ENCODE measurements at regions not wholly inside any gene's neighbourhood (a gene's known extent, or its start where the extent isn't known, plus 50 kb on each side); places are given as distances from the start of the nearest gene placed in this dataset.

DNA sequence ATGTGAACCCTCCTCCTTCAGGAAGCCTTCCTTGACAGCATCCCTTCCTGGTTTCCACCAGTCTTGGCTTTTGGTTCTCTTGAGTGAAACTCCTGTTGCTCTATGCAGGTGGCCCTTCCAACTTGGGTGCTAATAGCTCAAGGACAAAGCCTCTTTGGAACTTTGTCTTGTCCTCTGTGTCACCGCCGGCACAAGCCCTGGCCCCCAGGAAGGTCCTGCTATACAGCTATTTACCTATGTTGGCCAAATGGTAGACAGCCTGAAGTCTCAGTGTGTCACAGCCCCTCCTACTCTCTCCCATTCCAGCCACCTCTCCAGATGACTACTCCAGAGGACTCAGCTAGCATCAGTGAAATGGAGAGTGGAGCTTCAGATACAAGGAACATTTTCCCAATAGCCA lies 94.7 kb upstream of the ZNF618 start:
- no peak for DNase-seq (ENCODE audit: low read depth in 3 of 3, low spot score in 1 of 3)

DNA sequence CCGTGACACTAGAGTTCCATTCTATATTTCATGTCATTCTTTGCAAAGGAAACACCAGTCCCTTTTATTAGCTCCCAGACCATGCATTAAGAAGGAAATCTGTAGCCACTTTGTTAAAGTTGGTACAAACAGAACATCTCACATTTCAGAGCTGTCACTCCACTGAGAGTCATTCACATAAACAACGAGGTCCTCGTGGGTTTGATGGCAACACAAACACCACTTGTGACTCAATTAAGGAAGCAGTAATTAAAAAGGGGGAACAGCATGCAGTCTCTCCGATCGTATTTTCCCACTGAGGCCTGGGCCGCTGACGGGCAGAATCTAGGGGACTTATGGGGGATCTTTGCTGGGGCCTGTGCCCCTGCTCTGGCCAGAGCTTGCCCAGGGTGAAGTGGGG lies 94.2 kb upstream of the ZNF618 start:
- no peak for DNase-seq (ENCODE audit: low read depth in 3 of 3, low spot score in 1 of 3)

DNA sequence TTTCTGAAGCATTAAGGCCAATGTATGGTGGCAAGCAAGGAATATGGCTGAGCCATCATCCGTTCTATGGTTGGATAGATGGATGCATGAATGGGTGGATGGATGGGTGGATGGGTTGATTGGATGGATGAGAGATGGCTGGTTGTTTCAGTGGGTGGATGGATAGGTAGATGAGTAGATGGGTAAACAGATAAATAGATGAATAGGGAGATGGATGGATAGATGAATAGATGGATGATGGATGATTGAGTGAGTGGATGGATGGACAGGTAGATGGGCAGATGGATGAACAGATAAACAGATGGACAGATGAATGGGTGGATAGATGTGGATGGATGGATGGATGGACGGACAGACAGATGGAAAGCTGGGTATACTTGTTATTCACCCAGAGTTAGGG lies 92.6 kb upstream of the ZNF618 start:
- no peak for DNase-seq (ENCODE audit: low read depth in 3 of 3, low spot score in 1 of 3)

DNA sequence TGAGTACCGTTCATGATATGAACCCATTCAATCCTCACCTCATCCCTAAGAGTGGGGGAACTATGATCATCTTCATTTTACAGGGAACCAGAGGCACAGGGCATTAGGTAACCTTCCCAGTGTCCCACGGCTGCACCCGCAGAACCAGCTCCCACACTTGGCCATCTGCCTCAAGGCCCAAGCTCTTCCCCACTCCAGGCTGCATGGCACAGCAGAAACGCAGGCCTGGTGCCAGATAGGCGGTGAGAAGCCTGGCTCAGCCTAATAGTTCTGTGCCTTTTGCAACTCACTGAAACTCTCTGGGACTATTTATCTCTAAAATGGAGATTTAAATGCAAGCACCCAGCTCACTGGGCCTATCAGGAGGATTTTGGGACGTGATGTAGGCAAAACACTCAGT lies 90.8 kb upstream of the ZNF618 start:
- no peak for DNase-seq (ENCODE audit: low read depth in 3 of 3, low spot score in 1 of 3)

DNA sequence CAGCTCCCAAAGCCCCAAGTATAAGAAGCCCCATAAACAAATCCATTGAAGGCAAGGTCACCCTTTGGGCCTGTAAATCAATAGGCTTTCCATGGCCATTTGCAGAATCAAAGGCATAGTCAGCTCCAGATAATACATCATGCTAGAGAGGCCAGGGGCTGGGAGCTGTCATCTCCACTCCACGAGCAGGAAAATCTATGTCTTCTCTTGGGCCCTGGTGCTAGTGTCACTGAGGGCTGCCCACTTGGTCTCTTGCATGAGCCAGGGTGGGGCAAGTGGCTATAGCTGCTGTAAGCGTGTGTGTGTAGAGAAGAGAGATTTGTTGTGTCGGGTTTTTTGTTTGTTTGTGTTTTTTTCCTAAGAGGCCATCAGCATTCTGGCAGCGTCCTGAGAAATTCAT lies 90.0 kb upstream of the ZNF618 start:
- DNase-seq (ENCODE audit: low read depth in 3 of 3, low spot score in 1 of 3) = no peak

DNA sequence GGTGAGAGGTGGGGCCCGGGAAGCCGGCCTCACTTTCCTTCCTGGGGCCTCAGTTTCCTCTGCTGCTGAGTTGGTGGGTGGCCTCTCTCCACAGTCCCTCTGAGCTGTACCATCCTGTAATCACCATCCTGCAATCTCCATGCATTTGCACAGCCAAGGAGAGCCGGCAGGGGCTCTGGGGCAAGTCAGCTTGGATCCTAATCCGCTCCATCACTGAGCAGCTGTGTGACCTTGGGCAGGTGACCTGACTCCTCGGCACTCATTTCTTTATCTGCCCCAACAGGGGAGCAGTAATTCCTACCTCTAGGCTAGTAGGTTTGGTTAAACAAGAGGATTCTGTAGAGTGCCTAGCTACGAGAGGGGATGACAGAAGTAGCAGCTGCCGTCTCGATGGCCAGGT lies 88.2 kb upstream of the ZNF618 start:
- no peak for DNase-seq (ENCODE audit: low read depth in 3 of 3, low spot score in 1 of 3)

DNA sequence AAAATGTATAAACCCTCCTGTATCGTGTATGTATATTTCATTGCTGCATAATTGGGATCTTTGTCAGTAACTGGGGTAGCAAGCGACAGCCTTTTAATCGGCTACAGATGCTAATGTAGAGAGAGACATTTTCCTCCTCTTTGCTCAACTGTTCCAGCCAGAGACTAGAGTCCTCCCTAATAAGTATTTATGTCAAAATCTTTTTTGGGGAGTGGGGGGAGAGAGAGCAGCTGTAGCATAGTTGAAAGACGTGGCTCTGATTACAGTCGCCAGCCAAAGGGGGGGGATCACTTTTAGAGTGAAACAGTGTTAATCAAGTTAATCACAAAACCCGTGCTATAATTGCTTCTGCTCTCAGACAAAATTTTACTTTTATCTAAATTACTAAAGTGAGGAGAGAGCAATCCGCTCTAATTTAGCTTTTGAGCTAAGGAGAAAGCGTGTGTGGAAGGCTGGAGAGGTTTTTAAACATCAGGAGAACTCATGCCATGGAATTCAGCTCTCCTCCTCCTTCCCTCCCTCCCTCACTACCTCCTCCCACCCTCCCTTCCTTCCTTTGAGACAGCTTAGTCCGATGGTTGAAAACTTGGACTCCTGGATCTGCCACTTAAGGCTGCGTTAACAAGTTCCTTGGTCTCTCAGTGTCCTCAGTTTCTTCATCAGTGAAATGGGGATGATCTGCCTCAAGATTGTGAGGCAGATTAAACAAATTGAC lies 87.3 kb upstream of the ZNF618 start:
- no peak for DNase-seq (ENCODE audit: low read depth in 3 of 3, low spot score in 1 of 3)

DNA sequence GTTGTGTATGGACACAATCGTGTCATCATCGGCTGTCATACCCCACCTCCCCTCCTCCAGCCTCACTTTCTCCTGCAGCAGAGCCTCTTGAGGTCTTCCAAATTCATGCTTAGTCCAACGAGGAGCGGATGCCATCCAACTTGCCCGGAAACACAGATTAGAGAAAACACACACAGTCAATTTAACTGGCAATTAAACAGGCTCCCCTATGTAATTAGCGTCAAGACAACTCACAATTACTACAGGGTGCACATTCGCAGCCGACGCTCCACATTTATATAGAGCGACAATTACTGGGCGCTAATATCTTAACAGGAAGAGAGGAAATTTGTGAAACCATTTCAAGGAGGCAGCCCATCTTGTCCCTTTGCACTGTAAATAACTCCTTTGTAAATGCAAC lies 86.0 kb upstream of the ZNF618 start:
- DNase-seq (ENCODE audit: low read depth in 3 of 3, low spot score in 1 of 3) = no peak

DNA sequence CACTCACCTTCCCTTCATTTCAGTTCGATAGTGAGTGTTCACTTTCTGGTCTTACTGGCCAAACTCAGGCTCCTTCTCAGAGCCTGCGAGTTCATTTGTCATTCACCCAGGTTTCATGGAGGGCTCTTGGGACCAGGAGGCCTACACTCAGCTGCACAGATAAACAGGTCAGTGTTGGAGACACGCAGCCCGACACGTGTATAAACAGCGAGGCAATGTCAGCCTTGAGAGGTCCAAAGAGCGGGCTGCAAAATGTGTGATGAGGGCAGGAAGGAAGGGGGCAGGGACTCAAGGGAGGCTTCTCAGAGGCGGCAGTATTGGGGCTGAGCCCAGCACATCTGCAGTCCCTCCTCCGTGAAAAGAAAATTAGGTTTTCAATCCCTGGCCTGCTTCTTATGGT lies 82.6 kb upstream of the ZNF618 start:
- no peak for DNase-seq (ENCODE audit: low read depth in 3 of 3, low spot score in 1 of 3)

DNA sequence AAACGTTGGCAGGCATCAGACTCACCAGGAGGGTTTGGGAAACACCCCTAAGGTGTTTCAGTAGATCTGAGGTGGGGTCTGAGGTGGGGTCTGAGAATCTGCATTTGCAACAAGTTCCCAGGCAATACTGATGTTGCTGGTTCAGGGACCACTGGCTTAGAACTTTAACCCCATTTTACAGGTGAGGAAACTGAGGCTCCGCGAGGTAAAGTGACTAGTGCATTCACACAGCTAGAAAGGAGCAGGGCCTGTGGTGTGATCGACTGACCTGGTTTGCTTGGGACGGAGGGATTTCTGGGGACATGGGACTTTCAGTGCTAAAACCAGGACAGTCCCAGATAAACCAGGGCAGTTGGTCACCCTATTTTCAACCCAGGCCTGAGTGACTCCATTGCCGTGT lies 81.4 kb upstream of the ZNF618 start:
- no peak for DNase-seq (ENCODE audit: low read depth in 3 of 3, low spot score in 1 of 3)

DNA sequence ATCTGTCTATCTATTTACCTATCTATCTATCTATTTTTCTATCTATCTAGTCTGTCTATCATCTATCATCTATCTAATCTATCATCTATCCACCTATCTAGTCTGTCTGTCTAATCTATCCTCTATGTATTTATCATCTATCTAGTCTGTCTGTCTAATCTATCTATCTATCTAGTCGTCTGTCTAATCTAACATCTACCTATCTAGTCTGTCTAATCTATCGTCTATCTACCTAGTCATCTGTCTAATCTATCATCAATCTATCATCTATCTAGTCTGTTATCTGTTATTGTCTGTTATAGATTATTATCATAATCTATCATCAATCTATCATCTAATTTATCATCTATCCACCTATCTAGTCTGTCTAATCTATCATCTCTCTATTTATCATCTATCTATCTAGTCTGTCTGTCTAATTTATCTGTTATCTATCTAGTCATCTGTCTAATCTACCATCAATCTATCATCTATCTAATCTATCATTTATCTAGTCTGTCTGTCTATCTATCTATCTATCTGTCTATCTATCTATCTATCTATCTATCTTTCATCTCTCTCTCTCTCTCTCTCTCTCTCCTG lies 80.2 kb upstream of the ZNF618 start:
- DNase-seq (ENCODE audit: low read depth in 3 of 3, low spot score in 1 of 3) = no peak

DNA sequence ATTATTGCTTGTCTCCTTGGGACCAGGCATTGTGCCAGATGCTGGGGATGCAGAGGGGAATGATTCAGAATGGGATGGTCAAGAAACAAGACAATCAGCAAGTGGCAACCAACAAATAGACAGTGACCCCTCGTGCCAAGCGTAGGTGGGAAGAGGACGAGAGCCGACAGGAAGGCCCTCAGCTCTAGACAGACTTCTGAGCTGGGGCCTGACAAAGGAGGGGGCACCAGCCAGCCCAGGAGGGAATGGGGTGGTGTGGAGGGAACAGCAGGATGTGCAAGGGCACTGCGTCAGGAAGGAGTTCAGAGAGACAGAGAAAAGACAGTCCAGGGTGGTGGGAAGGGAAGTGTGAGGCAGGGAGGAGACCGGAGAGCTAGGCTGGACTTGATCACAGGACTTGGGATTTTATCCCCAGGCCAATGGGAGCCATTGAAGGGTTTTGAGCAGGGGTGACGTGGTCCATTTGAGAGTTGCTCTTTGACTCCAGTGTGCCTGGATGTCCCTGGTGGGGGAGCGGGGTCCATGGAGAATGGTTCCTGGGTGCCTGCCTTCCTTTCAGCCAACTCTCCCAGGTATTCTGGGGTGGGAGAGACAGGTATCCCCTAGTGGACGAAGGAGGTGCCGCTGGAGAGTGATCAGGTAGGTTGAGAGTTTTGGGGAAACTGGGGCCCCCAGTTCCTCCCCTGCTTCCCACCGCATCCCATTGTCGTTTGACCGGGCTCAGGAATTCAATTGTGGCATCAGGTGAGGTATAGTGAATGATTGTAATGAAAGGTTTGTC lies 79.3 kb upstream of the ZNF618 start:
- no peak for DNase-seq (ENCODE audit: low read depth in 3 of 3, low spot score in 1 of 3)

DNA sequence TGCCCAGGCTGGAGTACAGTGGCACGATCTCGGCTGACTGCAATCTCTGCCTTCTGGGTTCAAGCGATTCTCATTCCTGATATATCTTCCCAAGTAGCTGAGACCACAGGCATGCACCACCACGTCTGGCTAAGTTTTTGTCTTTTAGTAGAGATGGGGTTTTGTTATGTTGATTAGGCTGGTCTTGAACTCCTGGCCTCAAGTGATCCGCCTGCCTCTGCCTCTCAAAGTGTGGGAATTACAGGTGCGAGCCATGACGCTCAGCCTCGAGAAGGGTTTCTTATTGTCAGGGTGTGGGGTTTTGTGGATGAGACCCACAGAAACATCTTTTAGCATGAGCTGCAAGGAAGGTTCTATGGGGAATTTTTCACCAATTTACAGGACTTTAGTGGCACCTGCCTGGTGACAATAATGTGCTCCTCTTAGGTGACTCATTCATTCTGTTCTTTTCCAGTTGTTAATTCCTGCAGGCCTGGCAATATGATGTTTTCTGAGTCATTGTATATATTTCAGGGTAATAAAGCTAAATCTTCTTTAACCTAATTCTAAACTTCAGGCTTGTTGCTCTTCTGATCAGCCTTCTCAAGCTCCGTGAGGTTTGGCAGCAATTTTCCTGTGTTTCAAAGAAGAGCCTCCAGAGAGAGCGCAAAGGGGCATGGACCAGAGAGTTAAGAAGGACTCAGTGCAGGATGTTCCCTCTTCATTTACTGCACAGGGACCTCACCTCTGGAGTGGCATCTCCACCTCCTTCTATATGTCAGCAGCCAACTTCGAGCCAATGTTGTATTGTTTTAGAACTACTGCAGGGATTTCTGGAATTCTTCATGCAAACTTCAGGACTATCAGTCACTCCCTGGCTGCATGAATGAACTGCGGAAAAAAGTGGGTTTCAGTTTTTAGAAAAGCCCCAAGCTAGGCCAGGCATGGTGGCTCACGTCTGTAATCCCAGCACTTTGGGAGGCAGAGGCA lies 77.8 kb upstream of the ZNF618 start:
- no peak for DNase-seq (ENCODE audit: low read depth in 3 of 3, low spot score in 1 of 3)

DNA sequence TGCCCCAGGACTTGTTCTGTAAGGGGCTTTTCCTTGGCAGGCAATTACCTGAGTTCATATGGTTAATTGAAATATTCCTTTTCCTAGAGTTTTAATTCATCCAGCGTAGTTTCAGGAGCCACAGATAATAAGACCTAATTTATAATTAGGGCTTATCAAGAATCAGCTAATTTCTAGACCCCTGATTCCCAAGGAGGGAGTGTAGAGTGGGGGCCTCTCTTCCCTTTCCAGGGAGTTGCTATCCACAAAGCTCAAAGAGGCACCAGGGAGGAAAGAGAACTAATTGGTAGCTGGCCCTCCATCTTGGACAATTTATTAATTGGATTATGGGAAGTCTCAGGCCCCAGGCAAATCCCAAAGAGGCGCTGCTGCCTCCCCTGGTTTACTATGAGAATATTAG lies 75.8 kb upstream of the ZNF618 start:
- DNase-seq (ENCODE audit: low read depth in 3 of 3, low spot score in 1 of 3) = no peak

DNA sequence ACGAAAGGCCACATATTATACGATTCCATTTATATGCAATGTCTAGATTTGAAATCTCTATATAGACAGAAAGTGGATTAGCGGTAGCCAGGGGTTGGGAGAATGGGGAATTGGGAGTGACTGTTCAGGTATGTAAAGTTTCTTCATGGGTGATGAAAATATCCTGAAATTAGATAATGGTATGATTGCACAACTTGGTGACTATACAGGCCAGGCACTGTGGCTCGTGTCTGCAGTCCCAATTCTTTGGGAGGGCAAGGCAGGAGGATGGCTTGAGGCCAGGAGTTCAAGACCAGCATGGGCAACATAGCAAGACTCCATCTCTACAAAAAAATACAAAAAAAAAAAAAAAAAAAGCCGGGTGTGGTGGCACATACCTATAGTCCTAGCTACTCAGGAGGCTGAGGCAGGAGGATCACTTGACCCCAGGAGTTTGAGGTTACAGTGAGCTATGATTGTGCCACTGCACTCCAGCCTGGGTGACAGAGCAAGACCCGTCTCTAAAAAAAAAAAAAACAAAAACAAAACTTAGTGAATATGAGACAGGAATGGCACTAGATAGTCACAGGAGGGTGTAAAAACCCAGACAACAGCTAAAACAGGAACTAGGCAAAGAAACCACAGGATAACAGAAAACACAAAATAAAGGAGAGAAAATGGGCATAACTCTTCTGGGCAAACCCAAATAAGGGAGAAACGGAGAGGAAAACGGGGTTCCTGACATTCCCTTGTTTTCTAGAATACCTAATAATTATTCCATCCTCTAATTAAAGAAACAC lies 72.1 kb upstream of the ZNF618 start:
- no peak for DNase-seq (ENCODE audit: low read depth in 3 of 3, low spot score in 1 of 3)

DNA sequence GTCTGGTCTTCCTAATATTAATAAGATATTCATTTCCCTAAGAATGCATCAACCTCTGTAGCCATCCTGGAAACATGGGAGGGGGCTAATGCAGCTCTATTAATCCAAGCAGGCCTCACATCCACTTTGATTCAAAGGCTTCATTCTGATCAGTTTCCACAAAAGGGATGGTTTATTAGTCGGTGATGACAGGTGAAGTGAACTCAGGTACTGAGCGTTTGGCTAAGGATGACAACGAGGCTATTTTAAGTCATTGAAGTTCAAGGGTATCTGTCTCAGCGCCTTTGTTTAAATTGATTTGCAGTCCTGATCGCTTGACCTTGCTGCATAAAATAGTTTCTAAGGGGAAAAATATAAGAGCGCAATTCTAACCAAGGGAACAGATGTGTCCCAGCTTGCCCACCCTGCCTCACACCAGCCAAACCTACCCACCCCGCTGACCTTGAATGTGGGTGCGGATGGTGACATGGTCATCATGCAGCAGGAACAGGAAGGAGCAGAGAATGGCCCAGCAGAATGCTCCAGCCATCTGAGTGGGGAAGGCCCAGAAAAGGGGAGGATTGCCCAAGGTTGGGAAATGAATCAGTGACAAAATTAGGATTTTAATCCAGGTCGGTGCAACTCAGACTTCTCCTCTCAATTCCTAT lies 70.5 kb upstream of the ZNF618 start:
- DNase-seq (ENCODE audit: low read depth in 3 of 3, low spot score in 1 of 3) = no peak

DNA sequence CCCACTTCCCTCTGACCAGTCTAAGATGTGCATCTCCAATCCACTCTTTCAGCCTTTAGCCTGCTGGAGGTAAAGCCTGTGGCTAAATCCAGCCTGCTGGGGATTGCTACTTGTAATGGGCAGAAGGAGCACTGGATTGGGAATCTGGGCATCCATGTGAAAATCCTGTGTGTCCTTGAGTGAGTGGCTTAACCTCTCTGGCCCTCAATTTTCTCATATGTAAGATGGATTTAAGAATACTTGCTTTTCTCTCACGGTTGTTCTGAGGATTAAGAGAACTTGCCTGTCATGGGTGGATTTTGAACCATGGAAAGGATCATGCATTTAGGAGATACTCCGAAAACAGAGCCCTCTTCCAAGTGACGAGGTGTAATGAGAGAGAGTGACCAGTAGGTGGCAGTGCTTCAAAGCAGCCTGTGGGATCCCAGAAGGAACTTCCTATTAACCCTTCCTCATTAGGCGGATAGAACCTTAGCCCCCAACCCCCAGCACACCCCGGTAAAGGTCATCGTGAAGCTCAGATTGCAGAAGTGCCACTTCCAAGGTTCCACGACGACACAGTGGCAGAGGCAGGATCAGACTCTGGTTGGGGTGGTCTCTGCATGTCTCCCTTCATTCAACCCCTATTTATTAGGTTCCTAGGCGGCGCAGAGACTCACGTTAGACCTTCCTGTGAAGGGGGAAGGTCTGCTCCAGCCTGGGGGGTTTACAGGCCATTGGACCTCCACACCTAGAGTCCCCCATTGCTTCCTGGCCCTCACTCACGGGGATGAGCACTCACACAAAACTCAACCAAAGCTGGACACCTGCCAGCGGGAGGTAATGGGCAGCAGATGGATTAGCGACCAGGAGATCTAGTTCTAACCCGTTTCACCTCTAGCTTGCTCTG lies 68.7 kb upstream of the ZNF618 start:
- DNase-seq (ENCODE audit: low read depth in 3 of 3, low spot score in 1 of 3) = no peak

DNA sequence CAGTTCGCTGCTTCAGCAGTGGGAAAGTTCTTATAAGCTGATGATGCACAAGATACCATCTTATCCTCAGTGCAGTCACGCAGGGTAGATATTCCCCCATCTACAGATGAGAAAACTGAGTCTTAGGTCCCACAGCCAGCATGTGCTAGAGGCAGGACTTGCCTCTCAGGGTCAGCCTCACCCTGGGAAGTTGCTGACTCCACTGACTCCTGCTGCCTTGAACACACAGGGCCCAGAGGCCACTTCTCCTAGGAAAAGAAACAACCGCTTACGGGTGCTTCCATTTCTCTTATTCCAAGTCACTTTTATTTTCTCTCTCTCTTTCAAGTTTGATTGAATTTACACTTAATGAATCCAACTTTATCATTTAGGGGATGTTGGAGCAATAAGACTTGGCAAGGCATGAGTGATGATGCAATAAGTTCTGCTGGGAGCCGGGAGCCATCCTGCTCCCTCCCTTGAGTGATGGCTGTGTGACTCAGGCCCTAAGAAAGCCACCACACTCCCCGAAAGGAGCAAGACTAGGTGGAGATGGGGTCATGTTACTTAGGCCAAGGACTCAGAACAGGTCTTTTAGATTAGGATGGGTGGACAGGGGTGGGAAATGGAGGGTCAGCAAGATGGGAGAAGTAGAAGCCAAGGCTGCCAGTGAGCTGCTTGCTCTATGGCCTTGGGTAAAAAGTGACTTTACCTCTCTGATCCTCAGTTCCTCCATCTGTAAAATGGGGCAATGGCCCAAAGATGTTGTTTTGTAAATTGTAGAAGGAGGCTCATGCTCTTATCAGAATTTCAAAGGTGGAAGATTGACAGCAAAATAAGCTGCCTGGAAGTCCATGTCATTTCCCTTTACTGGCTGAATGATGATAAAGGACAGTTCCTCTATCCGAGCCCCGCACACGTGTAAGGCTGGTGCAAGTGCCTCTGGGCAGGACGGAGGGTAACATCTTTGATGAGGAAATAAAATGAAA lies 67.4 kb upstream of the ZNF618 start:
- DNase-seq (ENCODE audit: low read depth in 3 of 3, low spot score in 1 of 3) = no peak

Data from stimulated activated CD4-positive, alpha-beta T cell treated with anti-CD3 and anti-CD28 coated beads, TNF-alpha, amount 100 ng/mL, for 1 hour (primary cell).